ENCODE measurements at regions not wholly inside any gene's neighbourhood (a gene's known extent, or its start where the extent isn't known, plus 50 kb on each side); places are given as distances from the start of the nearest gene placed in this dataset.

DNA sequence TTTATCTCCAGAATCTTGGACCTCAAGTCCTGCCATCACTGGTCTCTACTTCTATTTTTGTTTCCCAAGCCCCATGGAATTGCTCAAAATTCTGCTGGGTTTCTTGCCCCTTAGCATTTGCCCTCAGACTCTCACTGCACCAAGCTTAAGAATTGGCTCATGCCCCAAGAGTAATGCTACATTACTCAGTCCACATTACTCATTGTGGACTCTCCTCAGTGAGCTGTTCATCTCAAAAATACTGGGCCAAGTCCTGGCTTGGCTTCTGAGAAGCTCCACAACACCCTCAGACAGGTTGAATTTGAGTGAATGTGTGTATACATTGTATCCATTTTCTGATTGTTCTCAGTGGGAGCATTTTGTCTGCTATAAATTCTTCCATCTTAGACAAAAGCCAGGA, 364.4 kb upstream of the ARHGEF26 start:
- Histone ChIP-seq H3K36me3 (ENCODE audit: control insufficient read depth in 4 of 4, insufficient read depth in 4 of 4, low read length in 3 of 4) (no peaks in the 10 kb centered on the region), H3K27ac (ENCODE audit: insufficient read depth in 1 of 2, low read depth in 1 of 2, low read length in 2 of 2, poor library complexity in 1 of 2, severe bottlenecking in 2 of 2) (no peak overlapping the region), H3K9me3 (ENCODE audit: control extremely low read depth in 1 of 5, control insufficient read depth in 4 of 5, insufficient read depth in 2 of 5, low read depth in 1 of 5, low read length in 4 of 5) (no peaks in the 10 kb centered on the region), H3K4me3 (ENCODE audit: control insufficient read depth in 1 of 7, extremely low read depth in 1 of 7, insufficient read depth in 4 of 7, low read depth in 2 of 7, low read length in 6 of 7) (no peak overlapping the region), H3K4me1 (ENCODE audit: control extremely low read depth in 1 of 4, control insufficient read depth in 4 of 4, insufficient read depth in 4 of 4, low read length in 3 of 4) (no peaks in the 10 kb centered on the region), H3K27me3 (replicated peaks in 2 of 5; ENCODE audit: control insufficient read depth in 4 of 5, insufficient read depth in 5 of 5, low read length in 4 of 5) (no peaks in the 10 kb centered on the region)
- POLR2A ChIA-PET = no interaction called here
- DNase-seq = no peak
- CTCF ChIA-PET = interaction anchor here (1.2 kb wide), 1 partner anchor 27 kb away, joined by 3 read pairs; no protein-coding TSS in a partner anchor

DNA sequence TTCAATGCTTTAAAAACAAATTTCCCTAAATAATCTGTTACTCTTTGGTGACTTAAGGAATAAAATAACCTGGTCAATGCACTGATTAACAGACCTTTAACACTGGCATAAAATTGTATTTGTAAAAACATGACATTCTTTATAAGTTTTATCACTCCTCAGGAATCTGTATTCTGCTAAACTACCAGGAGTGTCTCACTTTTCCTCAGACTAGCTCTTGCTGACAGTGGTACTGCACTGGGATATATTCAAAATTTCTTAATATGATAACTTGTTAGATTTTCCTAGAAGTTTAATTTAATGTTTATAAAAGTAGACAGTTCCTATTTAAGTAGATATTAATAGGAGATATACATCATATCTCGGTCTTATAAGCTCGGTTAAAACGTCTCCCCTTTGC, 363.4 kb upstream of the ARHGEF26 start:
- WGBS (ENCODE audit: insufficient coverage) = no CpG with 5 or more reads among the region's 3 CpGs
- no peaks in the 10 kb centered on the region for H3K27me3 ChIP-seq (replicated peaks in 2 of 5; ENCODE audit: control insufficient read depth in 4 of 5, insufficient read depth in 5 of 5, low read length in 4 of 5)
- H3K4me1 ChIP-seq (ENCODE audit: control extremely low read depth in 1 of 4, control insufficient read depth in 4 of 4, insufficient read depth in 4 of 4, low read length in 3 of 4) = no peaks in the 10 kb centered on the region
- ChIA-PET CTCF (interaction anchor here (1.2 kb wide), 1 partner anchor 26 kb away, joined by 3 read pairs; no protein-coding TSS in a partner anchor), POLR2A (no interaction called here)
- H3K9me3 ChIP-seq (ENCODE audit: control extremely low read depth in 1 of 5, control insufficient read depth in 4 of 5, insufficient read depth in 2 of 5, low read depth in 1 of 5, low read length in 4 of 5) = no peaks in the 10 kb centered on the region
- no peaks in the 10 kb centered on the region for H3K36me3 ChIP-seq (ENCODE audit: control insufficient read depth in 4 of 4, insufficient read depth in 4 of 4, low read length in 3 of 4)
- DNase-seq = no peak
- no peak overlapping the region for H3K4me3 ChIP-seq (ENCODE audit: control insufficient read depth in 1 of 7, extremely low read depth in 1 of 7, insufficient read depth in 4 of 7, low read depth in 2 of 7, low read length in 6 of 7)
- H3K27ac ChIP-seq (ENCODE audit: insufficient read depth in 1 of 2, low read depth in 1 of 2, low read length in 2 of 2, poor library complexity in 1 of 2, severe bottlenecking in 2 of 2) = no peak overlapping the region

DNA sequence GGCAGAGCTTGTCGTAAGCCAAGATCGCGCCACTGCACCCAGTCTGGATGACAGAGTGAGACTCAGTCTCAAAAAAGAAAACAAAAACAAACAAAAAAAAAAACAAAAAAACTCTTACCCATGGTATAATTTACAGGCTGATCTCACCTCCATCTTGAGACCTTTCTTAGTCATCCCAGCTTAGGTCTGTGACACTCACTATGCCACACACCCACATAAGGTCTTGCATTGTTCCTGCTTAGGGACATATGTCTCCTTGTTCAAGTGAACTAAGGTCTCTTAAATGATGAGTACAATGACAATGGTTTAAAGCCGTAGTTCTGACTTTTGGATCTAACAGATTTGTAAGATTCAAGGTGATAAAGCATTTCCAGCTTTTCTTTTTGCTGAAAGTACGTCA, 360.2 kb upstream of the ARHGEF26 start:
- 83% methylated on average over 1 of the region's 5 CpGs for WGBS (ENCODE audit: insufficient coverage)
- DNase-seq = no peak
- H3K27me3 ChIP-seq (replicated peaks in 2 of 5; ENCODE audit: control insufficient read depth in 4 of 5, insufficient read depth in 5 of 5, low read length in 4 of 5) = no peaks in the 10 kb centered on the region
- ChIA-PET POLR2A (no interaction called here), CTCF (no interaction called here)
- no peak overlapping the region for H3K4me3 ChIP-seq (ENCODE audit: control insufficient read depth in 1 of 7, extremely low read depth in 1 of 7, insufficient read depth in 4 of 7, low read depth in 2 of 7, low read length in 6 of 7)
- no peaks in the 10 kb centered on the region for H3K9me3 ChIP-seq (ENCODE audit: control extremely low read depth in 1 of 5, control insufficient read depth in 4 of 5, insufficient read depth in 2 of 5, low read depth in 1 of 5, low read length in 4 of 5)
- no peaks in the 10 kb centered on the region for H3K4me1 ChIP-seq (ENCODE audit: control extremely low read depth in 1 of 4, control insufficient read depth in 4 of 4, insufficient read depth in 4 of 4, low read length in 3 of 4)
- no peaks in the 10 kb centered on the region for H3K36me3 ChIP-seq (ENCODE audit: control insufficient read depth in 4 of 4, insufficient read depth in 4 of 4, low read length in 3 of 4)
- H3K27ac ChIP-seq (ENCODE audit: insufficient read depth in 1 of 2, low read depth in 1 of 2, low read length in 2 of 2, poor library complexity in 1 of 2, severe bottlenecking in 2 of 2) = no peak overlapping the region

DNA sequence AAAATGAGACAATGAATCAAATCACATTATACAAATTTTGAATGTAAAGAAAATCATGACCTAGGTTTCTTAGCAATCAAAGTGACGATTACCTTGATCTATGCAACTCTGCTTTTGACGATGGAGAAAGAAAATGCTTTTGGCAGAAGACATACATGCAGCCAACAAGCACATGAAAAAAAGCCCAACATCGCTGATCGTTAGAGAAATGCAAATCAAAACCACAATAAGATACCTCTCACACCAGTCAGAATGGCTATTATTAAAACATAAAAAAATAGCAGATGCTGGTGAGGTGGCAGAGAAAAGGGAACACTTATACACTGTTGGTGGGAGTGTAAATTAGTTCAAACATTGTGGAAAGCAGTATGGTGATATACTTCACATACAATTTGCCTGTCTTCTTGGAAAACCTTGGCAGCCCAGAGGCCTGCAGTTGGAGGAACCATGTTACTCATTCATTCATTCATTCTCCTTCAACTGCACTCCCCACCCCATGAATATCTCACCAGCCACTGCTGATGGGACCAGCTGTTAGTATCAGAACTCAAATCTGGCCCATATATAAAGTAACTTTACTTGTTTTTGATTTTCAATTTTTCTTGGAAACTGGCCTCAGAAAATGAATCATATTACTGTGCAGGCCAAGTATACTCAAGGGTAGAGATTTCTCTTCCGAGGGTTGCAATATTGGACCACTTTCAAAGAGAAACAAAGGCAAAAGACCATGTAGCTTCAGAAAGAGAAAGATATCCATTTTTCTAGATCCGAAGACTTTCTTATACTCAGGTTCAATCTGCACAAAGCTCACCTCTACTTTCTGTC, 358.6 kb upstream of the ARHGEF26 start:
- Histone ChIP-seq H3K9me3 (ENCODE audit: control extremely low read depth in 1 of 5, control insufficient read depth in 4 of 5, insufficient read depth in 2 of 5, low read depth in 1 of 5, low read length in 4 of 5) (no peaks in the 10 kb centered on the region), H3K4me1 (ENCODE audit: control extremely low read depth in 1 of 4, control insufficient read depth in 4 of 4, insufficient read depth in 4 of 4, low read length in 3 of 4) (no peaks in the 10 kb centered on the region), H3K27me3 (replicated peaks in 2 of 5; ENCODE audit: control insufficient read depth in 4 of 5, insufficient read depth in 5 of 5, low read length in 4 of 5) (no peaks in the 10 kb centered on the region), H3K4me3 (ENCODE audit: control insufficient read depth in 1 of 7, extremely low read depth in 1 of 7, insufficient read depth in 4 of 7, low read depth in 2 of 7, low read length in 6 of 7) (no peak overlapping the region), H3K36me3 (ENCODE audit: control insufficient read depth in 4 of 4, insufficient read depth in 4 of 4, low read length in 3 of 4) (no peaks in the 10 kb centered on the region), H3K27ac (ENCODE audit: insufficient read depth in 1 of 2, low read depth in 1 of 2, low read length in 2 of 2, poor library complexity in 1 of 2, severe bottlenecking in 2 of 2) (no peak overlapping the region)
- POLR2A ChIA-PET = no interaction called here
- DNase-seq = no peak
- CTCF ChIA-PET = no interaction called here
- 98% methylated on average over 3 of the region's 6 CpGs for WGBS (ENCODE audit: insufficient coverage)

DNA sequence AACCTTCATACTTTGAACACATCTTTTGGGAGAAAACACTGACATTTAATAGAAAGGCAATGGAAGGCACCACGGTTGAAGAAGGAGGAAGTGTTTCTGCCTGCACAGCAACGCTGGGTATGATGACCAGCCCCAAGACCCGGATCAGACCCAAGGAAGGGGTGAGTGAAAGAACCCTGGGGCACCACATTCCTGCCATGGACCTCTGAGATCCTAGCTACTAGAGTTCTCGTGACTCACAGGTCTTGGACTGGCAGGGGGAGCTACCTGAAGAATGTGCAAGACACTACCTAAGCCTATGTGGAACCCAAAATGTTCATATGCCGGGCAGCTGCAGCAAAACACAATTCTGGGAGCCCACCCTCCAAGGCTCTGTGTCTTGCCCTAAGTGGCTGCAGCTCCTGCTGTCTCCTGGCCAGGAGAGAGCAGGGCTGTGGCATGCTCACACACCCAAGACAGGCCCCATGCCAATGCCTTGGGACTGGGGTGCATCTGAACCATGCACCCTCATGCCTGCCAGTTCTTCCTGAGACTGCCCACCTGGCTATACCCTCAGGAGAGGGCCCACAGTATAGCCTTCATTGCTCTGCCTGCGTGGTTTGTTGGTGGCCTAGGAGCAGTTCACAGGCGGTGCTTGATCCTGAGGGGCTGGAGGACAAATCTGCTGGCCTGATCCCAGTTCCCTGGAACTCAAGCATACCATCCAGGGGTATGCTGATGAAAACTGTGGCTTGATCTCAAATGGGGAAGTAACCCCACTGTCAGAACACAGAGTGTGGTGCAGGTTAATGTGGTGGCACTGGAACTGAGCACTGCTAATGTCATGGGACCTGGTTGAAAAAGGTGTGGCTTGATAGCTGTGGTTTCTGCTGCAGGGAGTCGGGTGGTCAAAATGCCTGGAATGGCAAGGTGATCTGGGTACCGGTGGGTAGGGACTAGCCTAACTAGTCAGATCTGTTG, 353.3 kb upstream of the ARHGEF26 start:
- CTCF ChIA-PET = interaction anchor here (1.7 to 1.8 kb wide), 2 partner anchors 324 to 725 kb away, joined by 4 to 5 read pairs; no protein-coding TSS in a partner anchor
- peak in 2 of 3 donors; percentile 56 to 62 for DNase-seq
- Histone ChIP-seq H3K4me3 (ENCODE audit: control insufficient read depth in 1 of 7, extremely low read depth in 1 of 7, insufficient read depth in 4 of 7, low read depth in 2 of 7, low read length in 6 of 7) (no peak overlapping the region), H3K9me3 (ENCODE audit: control extremely low read depth in 1 of 5, control insufficient read depth in 4 of 5, insufficient read depth in 2 of 5, low read depth in 1 of 5, low read length in 4 of 5) (peaks cover 0 to 4% (median 0%) of the 10 kb centered on the region in 5 experiments), H3K36me3 (ENCODE audit: control insufficient read depth in 4 of 4, insufficient read depth in 4 of 4, low read length in 3 of 4) (no peaks in the 10 kb centered on the region), H3K4me1 (ENCODE audit: control extremely low read depth in 1 of 4, control insufficient read depth in 4 of 4, insufficient read depth in 4 of 4, low read length in 3 of 4) (peaks cover 0 to 3% (median 0%) of the 10 kb centered on the region in 4 experiments), H3K27ac (ENCODE audit: insufficient read depth in 1 of 2, low read depth in 1 of 2, low read length in 2 of 2, poor library complexity in 1 of 2, severe bottlenecking in 2 of 2) (no peak overlapping the region), H3K27me3 (replicated peaks in 2 of 5; ENCODE audit: control insufficient read depth in 4 of 5, insufficient read depth in 5 of 5, low read length in 4 of 5) (no peaks in the 10 kb centered on the region)
- POLR2A ChIA-PET = no interaction called here
- WGBS (ENCODE audit: insufficient coverage) = 80% methylated on average over 9 of the region's 9 CpGs

DNA sequence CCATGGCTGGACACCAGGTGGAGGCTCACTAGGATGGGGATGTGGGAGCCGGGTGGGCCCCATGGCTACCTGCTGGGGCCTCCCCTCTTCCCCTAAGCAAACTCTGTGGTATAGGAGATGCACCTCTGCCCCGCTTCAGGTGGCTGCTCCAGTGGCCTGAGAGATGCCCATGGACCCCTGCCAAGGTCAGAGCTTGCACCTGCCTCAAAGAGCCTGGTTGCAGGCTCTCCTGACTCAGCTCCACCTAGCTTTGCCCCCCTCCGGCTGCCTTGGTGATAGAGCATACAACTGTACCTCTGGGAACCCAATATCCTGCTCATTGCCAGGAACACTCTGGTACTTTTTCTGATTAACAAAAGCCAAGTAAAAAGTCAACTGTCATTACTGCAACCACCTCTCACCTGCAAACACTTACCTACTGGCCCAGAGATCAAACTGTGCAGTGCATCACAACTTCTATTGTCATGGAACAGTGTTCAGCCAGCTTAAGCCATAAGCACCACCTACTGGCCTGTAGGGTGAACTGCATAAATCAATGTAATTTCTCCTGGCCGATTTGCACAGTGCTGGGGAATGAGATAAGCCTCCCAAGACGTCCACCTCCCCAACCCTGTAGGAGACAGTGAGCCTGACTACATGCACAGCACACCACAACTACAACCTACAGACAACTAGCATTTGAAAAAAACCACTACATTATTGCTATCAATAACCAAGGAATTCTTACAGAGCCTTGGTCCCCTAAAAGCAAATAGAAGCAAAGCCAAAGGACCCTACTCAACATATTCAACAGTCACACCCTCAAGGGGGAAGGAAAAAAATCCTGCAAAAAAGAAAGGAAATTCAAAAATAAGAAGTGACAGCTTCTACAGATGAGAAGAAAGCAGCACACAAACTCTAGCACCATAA, 352.4 kb upstream of the ARHGEF26 start:
- H3K27me3 ChIP-seq (replicated peaks in 2 of 5; ENCODE audit: control insufficient read depth in 4 of 5, insufficient read depth in 5 of 5, low read length in 4 of 5) = no peaks in the 10 kb centered on the region
- H3K4me1 ChIP-seq (ENCODE audit: control extremely low read depth in 1 of 4, control insufficient read depth in 4 of 4, insufficient read depth in 4 of 4, low read length in 3 of 4) = peaks cover 0 to 3% (median 0%) of the 10 kb centered on the region in 4 experiments
- peak; percentile 44 to 69 (median 65) for DNase-seq
- WGBS (ENCODE audit: insufficient coverage) = 100% methylated on average over 2 of the region's 5 CpGs
- peaks cover 0 to 4% (median 0%) of the 10 kb centered on the region in 5 experiments for H3K9me3 ChIP-seq (ENCODE audit: control extremely low read depth in 1 of 5, control insufficient read depth in 4 of 5, insufficient read depth in 2 of 5, low read depth in 1 of 5, low read length in 4 of 5)
- H3K27ac ChIP-seq (ENCODE audit: insufficient read depth in 1 of 2, low read depth in 1 of 2, low read length in 2 of 2, poor library complexity in 1 of 2, severe bottlenecking in 2 of 2) = no peak overlapping the region
- H3K4me3 ChIP-seq (ENCODE audit: control insufficient read depth in 1 of 7, extremely low read depth in 1 of 7, insufficient read depth in 4 of 7, low read depth in 2 of 7, low read length in 6 of 7) = no peak overlapping the region
- H3K36me3 ChIP-seq (ENCODE audit: control insufficient read depth in 4 of 4, insufficient read depth in 4 of 4, low read length in 3 of 4) = no peaks in the 10 kb centered on the region
- ChIA-PET CTCF (interaction anchor here (0.9 to 2.1 kb wide), 6 partner anchors 11 to 742 kb away, joined by 3 to 5 read pairs (median 4); no protein-coding TSS in a partner anchor), POLR2A (no interaction called here)
